PC-9 (cell line): ENCODE measurements at regions not wholly inside any gene's neighbourhood (a gene's known extent, or its start where the extent isn't known, plus 50 kb on each side); places are given as distances from the start of the nearest gene placed in this dataset.

Source experiments
- CTCF ChIP-seq: fragments of 200-600 bp; sonication (generic); conservative IDR thresholded peaks from 2 replicates; pipeline ENCODE4 v1.6.1; 2017; ENCODE audit warnings: mixed run types, antibody characterized with exemption, mild to moderate bottlenecking, moderate library complexity
- EZH2 ChIP-seq: fragments of 200-600 bp; sonication (generic); IDR thresholded peaks from 2 replicates; pipeline ENCODE4 v1.8.0; 2017; ENCODE audit warnings: antibody characterized with exemption, low read depth

- no peak for TF ChIP-seq CTCF
- no peak for TF ChIP-seq EZH2
Observed at GRCh38 chr22:49476176-49476575, 351.5 kb downstream of the BRD1 start.
